Liver (tissue), 3 donors: ENCODE measurements at regions not wholly inside any gene's neighbourhood (a gene's known extent, or its start where the extent isn't known, plus 50 kb on each side); places are given as distances from the start of the nearest gene placed in this dataset.

ENCODE experiments used
- ATF3 ChIP-seq: IDR thresholded peaks from 2 replicates; pipeline ENCODE4 v1.6.1; 2016; ENCODE audit warnings: antibody characterized with exemption
- CTCF ChIP-seq: fragments of 150-350 bp; IDR thresholded peaks from 2 replicates; pipeline ENCODE4 v1.5.1; 2017; ENCODE audit warnings: improper control_type of control experiment, low read depth, low read length; ENCODE audit not compliant: missing input control
- EGR1 ChIP-seq, 2 donors: IDR thresholded peaks; 2 replicates each; pipeline ENCODE4 v1.6.1; 2016 to 2018; ENCODE audit warnings: antibody characterized with exemption in 2 of 2, low read depth in 2 of 2
- FOXA1 ChIP-seq: IDR thresholded peaks from 2 replicates; pipeline ENCODE4 v1.6.1; 2016; ENCODE audit warnings: antibody characterized with exemption
- GABPA ChIP-seq, 2 donors: IDR thresholded peaks in 1 of 2; conservative IDR thresholded peaks in 1 of 2; 2 replicates each; pipeline ENCODE4 v1.6.1; 2016; ENCODE audit warnings: antibody characterized with exemption in 2 of 2, mild to moderate bottlenecking in 1 of 2, moderate library complexity in 1 of 2
- JUND ChIP-seq, 2 donors: IDR thresholded peaks; 2 replicates each; pipeline ENCODE4 v1.6.1; 2016; ENCODE audit warnings: antibody characterized with exemption in 2 of 2
- MAX ChIP-seq: IDR thresholded peaks from 2 replicates; pipeline ENCODE4 v1.6.1; 2016; ENCODE audit warnings: antibody characterized with exemption
- NR2F2 ChIP-seq: IDR thresholded peaks from 2 replicates; pipeline ENCODE4 v1.6.1; 2016; ENCODE audit warnings: antibody characterized with exemption
- RAD21 ChIP-seq, 2 donors: IDR thresholded peaks; 2 replicates each; pipeline ENCODE4 v1.6.1; 2016; ENCODE audit warnings: antibody characterized with exemption in 2 of 2, mild to moderate bottlenecking in 2 of 2
- REST ChIP-seq: IDR thresholded peaks from 2 replicates; pipeline ENCODE4 v1.6.1; 2016; ENCODE audit warnings: antibody characterized with exemption, mild to moderate bottlenecking
- RXRA ChIP-seq, 2 donors: IDR thresholded peaks; 2 replicates each; pipeline ENCODE4 v1.6.1; 2017 to 2018; ENCODE audit warnings: antibody characterized with exemption in 2 of 2, mild to moderate bottlenecking in 1 of 2
- SP1 ChIP-seq: IDR thresholded peaks from 2 replicates; pipeline ENCODE4 v1.6.1; 2018; ENCODE audit warnings: antibody characterized with exemption, mild to moderate bottlenecking
- TAF1 ChIP-seq: conservative IDR thresholded peaks from 2 replicates; pipeline ENCODE4 v1.6.1; 2016; ENCODE audit warnings: antibody characterized with exemption, mild to moderate bottlenecking
- ZBTB33 ChIP-seq: IDR thresholded peaks from 2 replicates; pipeline ENCODE4 v1.6.1; 2016; ENCODE audit warnings: antibody characterized with exemption
- donor health status: healthy.
- donor health status: healthy.

GRCh38 chr2:193687195-193687594 lies 1492.5 kb upstream of the TMEFF2 start:
- no peak for TF ChIP-seq CTCF
- no peak for TF ChIP-seq JUND (IDR thresholded peaks at IDR 0.05)
- no peak for TF ChIP-seq RXRA (IDR thresholded peaks at IDR 0.05)
- no peak for TF ChIP-seq MAX
- no peak for TF ChIP-seq ATF3
- no peak for TF ChIP-seq FOXA1
- no peak for TF ChIP-seq EGR1 (IDR thresholded peaks at IDR 0.05; ENCODE audit: low read depth in 2 of 2)
- no peak for TF ChIP-seq GABPA (IDR thresholded peaks at IDR 0.05 in 1 of 2, conservative IDR thresholded peaks at IDR 0.05 in 1 of 2)
- no peak for TF ChIP-seq NR2F2
- no peak for TF ChIP-seq SP1
- TF ChIP-seq RAD21 (IDR thresholded peaks at IDR 0.05) = no peak
- no peak for TF ChIP-seq REST
- no peak for TF ChIP-seq ZBTB33
- TF ChIP-seq TAF1 = no peak
